Fibroblast of lung (primary cell): ENCODE measurements at regions not wholly inside any gene's neighbourhood (a gene's known extent, or its start where the extent isn't known, plus 50 kb on each side); places are given as distances from the start of the nearest gene placed in this dataset.

Experiments used
- DNase-seq, 2 donors: peaks; one replicate each; pipeline versions ENCODE4 v3.0.0 to v3.0.0-alpha.2; 2010; ENCODE audit warnings: low read depth in 2 of 2
- H2AFZ ChIP-seq: 2 replicates; pipeline ENCODE4 v1.5.1; 2012; ENCODE audit warnings: low read length, control low read depth, inconsistent platforms
- H3K27ac ChIP-seq: 2 replicates; pipeline ENCODE4 v1.5.1; 2011; ENCODE audit warnings: low read length, control low read depth; ENCODE audit not compliant: insufficient read depth
- H3K27me3 ChIP-seq: 2 replicates; pipeline ENCODE4 v1.5.1; 2011; ENCODE audit warnings: mild to moderate bottlenecking, low read length; ENCODE audit not compliant: control insufficient read depth, insufficient read depth
- H3K36me3 ChIP-seq: 2 replicates; pipeline ENCODE4 v1.5.1; 2011; ENCODE audit warnings: low read length; ENCODE audit not compliant: control insufficient read depth, insufficient read depth
- H3K4me1 ChIP-seq: 2 replicates; pipeline ENCODE4 v1.5.1; 2011; ENCODE audit warnings: low read length; ENCODE audit not compliant: control insufficient read depth, insufficient read depth; ENCODE audit errors: extremely low read depth
- H3K4me2 ChIP-seq: 2 replicates; pipeline ENCODE4 v1.5.1; 2011; ENCODE audit warnings: low read length, control low read depth; ENCODE audit not compliant: insufficient read depth; ENCODE audit errors: extremely low read depth
- H3K4me3 ChIP-seq, 4 experiments: fragments of 200-600 bp in 1 of 4; sonication (generic) in 1 of 4; replicated peaks in 1 of 4; 2 replicates each; pipeline ENCODE4 v1.5.1; 2011 to 2016; ENCODE audit warnings: low read length in 4 of 4, low read depth in 3 of 4, mild to moderate bottlenecking in 3 of 4, control low read depth in 2 of 4, inconsistent platforms in 1 of 4, mixed read lengths in 1 of 4; ENCODE audit not compliant: insufficient read depth in 1 of 4; ENCODE audit errors: control extremely low read depth in 1 of 4
- H3K79me2 ChIP-seq: 2 replicates; pipeline ENCODE4 v1.5.1; 2012; ENCODE audit warnings: mild to moderate bottlenecking, low read length, inconsistent platforms; ENCODE audit not compliant: control insufficient read depth, insufficient read depth
- H3K9ac ChIP-seq: 2 replicates; pipeline ENCODE4 v1.5.1; 2011; ENCODE audit warnings: mild to moderate bottlenecking, low read length, control low read depth; ENCODE audit not compliant: insufficient read depth
- H3K9me3 ChIP-seq: 2 replicates; pipeline ENCODE4 v1.5.1; 2012; ENCODE audit warnings: low read depth, low read length; ENCODE audit not compliant: control insufficient read depth, insufficient read depth
- H4K20me1 ChIP-seq: 2 replicates; pipeline ENCODE4 v1.5.1; 2011; ENCODE audit warnings: low read length; ENCODE audit not compliant: control insufficient read depth, insufficient read depth; ENCODE audit errors: extremely low read depth
- EZH2 ChIP-seq: IDR thresholded peaks from 2 replicates; pipeline ENCODE4 v1.5.1; 2012; ENCODE audit warnings: low read length, control low read depth, mild to moderate bottlenecking; ENCODE audit errors: missing control alignments
- TF ChIP-seq, protein P1 (sequence below), 2 donors: IDR thresholded peaks in 1 of 2; conservative IDR thresholded peaks in 1 of 2; 1 replicate in 1 of 2; 2 replicates in 1 of 2; pipeline ENCODE4 v1.5.1; 2011 to 2012; ENCODE audit warnings: low read length in 2 of 2, control low read depth in 1 of 2, inconsistent platforms in 1 of 2, low read depth in 1 of 2, mild to moderate bottlenecking in 1 of 2

DNA sequence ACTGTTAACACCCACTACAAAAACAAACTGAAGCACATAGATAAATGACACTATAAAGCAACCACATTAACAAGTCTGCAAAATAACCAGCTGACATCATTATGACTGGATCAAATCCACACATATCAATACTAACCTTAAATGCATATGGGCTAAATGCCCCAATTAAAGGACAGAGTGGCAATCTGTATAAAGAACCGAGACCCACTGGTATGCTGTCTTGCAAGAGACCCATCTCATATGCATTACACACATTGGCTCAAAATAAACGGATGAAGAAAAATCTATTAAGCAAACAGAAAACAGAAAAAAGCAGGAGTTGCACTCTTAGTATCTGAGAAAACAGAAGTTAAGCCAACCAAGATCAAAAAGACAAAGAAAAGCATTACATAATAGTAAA, 1375.4 kb downstream of the ZPLD1 start:
- H3K79me2 ChIP-seq, result no peaks in the 10 kb centered on the region
- H3K9ac ChIP-seq, result no peak overlapping the region
- H3K4me1 ChIP-seq, result no peaks in the 10 kb centered on the region
- TF ChIP-seq EZH2, result no peak
- DNase-seq, result no peak
- no peaks in the 10 kb centered on the region for H3K36me3 ChIP-seq
- H4K20me1 ChIP-seq, result no peaks in the 10 kb centered on the region
- H3K4me3 ChIP-seq, result no peak overlapping the region
- no peak overlapping the region for H2AFZ ChIP-seq
- H3K9me3 ChIP-seq, result no peaks in the 10 kb centered on the region
- no peaks in the 10 kb centered on the region for H3K27me3 ChIP-seq
- H3K4me2 ChIP-seq, result no peak overlapping the region
- H3K27ac ChIP-seq, result no peak overlapping the region

DNA sequence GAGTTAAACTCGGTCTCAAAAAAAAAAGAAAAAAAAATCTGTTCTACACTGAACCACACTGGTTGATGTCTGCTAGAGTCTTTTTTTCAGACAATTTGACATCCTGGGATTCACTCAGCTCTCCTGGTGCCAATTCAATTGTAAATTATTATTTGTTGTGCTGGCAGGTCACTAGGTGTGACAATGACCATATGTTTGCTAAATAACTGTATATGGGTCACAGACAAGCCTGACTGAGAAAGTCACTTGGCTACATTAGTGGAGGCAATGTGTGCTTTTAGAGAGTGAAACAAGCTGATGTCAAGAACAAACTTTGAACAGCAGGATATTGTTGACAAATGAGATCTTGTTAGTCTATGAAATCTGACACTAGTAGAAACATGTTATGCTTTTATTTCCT, 1379.1 kb downstream of the ZPLD1 start:
- H2AFZ ChIP-seq, result no peak overlapping the region
- no peaks in the 10 kb centered on the region for H3K4me1 ChIP-seq
- no peak for DNase-seq
- H3K4me3 ChIP-seq, result no peak overlapping the region
- no peaks in the 10 kb centered on the region for H3K9me3 ChIP-seq
- no peak overlapping the region for H3K9ac ChIP-seq
- no peaks in the 10 kb centered on the region for H3K79me2 ChIP-seq
- no peaks in the 10 kb centered on the region for H3K36me3 ChIP-seq
- H4K20me1 ChIP-seq, result no peaks in the 10 kb centered on the region
- H3K27ac ChIP-seq, result no peak overlapping the region
- no peak overlapping the region for H3K4me2 ChIP-seq
- no peak for TF ChIP-seq EZH2
- TF ChIP-seq, protein P1, sequence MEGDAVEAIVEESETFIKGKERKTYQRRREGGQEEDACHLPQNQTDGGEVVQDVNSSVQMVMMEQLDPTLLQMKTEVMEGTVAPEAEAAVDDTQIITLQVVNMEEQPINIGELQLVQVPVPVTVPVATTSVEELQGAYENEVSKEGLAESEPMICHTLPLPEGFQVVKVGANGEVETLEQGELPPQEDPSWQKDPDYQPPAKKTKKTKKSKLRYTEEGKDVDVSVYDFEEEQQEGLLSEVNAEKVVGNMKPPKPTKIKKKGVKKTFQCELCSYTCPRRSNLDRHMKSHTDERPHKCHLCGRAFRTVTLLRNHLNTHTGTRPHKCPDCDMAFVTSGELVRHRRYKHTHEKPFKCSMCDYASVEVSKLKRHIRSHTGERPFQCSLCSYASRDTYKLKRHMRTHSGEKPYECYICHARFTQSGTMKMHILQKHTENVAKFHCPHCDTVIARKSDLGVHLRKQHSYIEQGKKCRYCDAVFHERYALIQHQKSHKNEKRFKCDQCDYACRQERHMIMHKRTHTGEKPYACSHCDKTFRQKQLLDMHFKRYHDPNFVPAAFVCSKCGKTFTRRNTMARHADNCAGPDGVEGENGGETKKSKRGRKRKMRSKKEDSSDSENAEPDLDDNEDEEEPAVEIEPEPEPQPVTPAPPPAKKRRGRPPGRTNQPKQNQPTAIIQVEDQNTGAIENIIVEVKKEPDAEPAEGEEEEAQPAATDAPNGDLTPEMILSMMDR (conservative IDR thresholded peaks at IDR 0.05 in 1 of 2, IDR thresholded peaks at IDR 0.05 in 1 of 2; ENCODE audit: low read depth in 1 of 2, low read length in 2 of 2), result no peak
- H3K27me3 ChIP-seq, result no peaks in the 10 kb centered on the region

DNA sequence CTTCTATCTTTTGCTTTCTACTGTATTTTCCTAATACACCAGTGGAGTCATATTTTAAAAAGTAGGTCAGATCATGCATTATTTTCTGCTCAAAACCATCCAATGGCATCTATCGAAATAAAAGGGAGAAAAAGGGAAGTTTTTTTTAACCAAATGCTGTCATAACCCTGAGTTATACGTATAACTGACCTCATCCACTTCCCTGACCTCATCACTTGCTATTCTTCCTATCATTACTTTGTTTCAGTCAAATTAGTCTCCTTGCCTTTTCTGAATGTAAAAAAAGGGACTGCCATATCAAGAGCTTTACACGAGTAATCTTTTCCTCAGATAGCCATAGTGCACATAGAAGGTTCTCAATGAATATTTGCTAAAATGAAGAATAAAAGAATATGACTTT, 1383.6 kb downstream of the ZPLD1 start:
- Histone ChIP-seq H3K4me3 (no peak overlapping the region), H3K27ac (no peak overlapping the region), H3K4me1 (no peaks in the 10 kb centered on the region), H3K27me3 (no peaks in the 10 kb centered on the region), H3K36me3 (no peaks in the 10 kb centered on the region), H3K9me3 (no peaks in the 10 kb centered on the region), H2AFZ (no peak overlapping the region), H3K79me2 (no peaks in the 10 kb centered on the region), H3K9ac (no peak overlapping the region), H4K20me1 (no peaks in the 10 kb centered on the region), H3K4me2 (no peak overlapping the region)
- no peak for TF ChIP-seq EZH2
- TF ChIP-seq, protein P1 (conservative IDR thresholded peaks at IDR 0.05 in 1 of 2, IDR thresholded peaks at IDR 0.05 in 1 of 2; ENCODE audit: low read depth in 1 of 2, low read length in 2 of 2), result no peak
- DNase-seq, result no peak

DNA sequence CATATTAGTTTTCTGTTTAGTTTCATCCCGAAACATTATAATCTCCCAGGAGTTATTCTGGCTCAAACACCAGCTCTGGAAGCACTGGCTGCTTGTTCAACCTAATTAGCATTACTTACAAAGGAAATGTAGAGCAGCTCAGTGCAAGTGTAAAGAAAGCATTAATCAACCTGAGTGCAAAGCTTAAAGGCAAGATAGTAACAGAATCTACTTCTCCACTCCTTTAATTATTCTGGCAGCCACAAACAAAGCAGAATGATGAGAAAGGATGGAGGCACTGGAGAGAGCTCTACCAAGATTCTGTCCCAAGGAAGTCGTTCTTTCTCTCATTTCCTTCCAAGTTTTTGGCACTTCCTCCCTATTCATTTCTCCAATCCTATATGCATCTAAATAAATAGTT, 1384.0 kb downstream of the ZPLD1 start:
- H3K4me1 ChIP-seq, result no peaks in the 10 kb centered on the region
- TF ChIP-seq EZH2, result no peak
- TF ChIP-seq, protein P1 (conservative IDR thresholded peaks at IDR 0.05 in 1 of 2, IDR thresholded peaks at IDR 0.05 in 1 of 2; ENCODE audit: low read depth in 1 of 2, low read length in 2 of 2), result no peak
- H3K79me2 ChIP-seq, result no peaks in the 10 kb centered on the region
- no peak overlapping the region for H2AFZ ChIP-seq
- H3K9me3 ChIP-seq, result no peaks in the 10 kb centered on the region
- H3K4me2 ChIP-seq, result no peak overlapping the region
- H4K20me1 ChIP-seq, result no peaks in the 10 kb centered on the region
- no peak overlapping the region for H3K27ac ChIP-seq
- no peaks in the 10 kb centered on the region for H3K27me3 ChIP-seq
- no peak for DNase-seq
- no peaks in the 10 kb centered on the region for H3K36me3 ChIP-seq
- H3K4me3 ChIP-seq, result no peak overlapping the region
- no peak overlapping the region for H3K9ac ChIP-seq
